Panc1 (cell line): ENCODE measurements at regions not wholly inside any gene's neighbourhood (a gene's known extent, or its start where the extent isn't known, plus 50 kb on each side); places are given as distances from the start of the nearest gene placed in this dataset.

Experiments used
- ATAC-seq: fragments of 200-7000 bp; cut with Tn5 transposase; 2 replicates; pipeline ENCODE4 v1.9.1; 2020; ENCODE audit warnings: mild to moderate bottlenecking, moderate library complexity
- BruUV-seq: library from RNA; stranded (reverse); fragments of 400-500 nt; replicated peaks from 2 replicates; lab custom pipeline; 2021; lab: Mats Ljungman, UMichigan
- CTCF ChIA-PET: fragments of 300-600 bp; sonication (Branson Sonifier 250); formaldehyde crosslinking; loops from one replicate; lab custom pipeline; 2022; ENCODE audit warnings: antibody characterized with exemption; lab: Charles Lee
- POLR2A ChIA-PET: fragments of 300-600 bp; sonication (Branson Sonifier 250); formaldehyde crosslinking; loops from one replicate; lab custom pipeline; 2022; ENCODE audit warnings: antibody characterized with exemption; lab: Charles Lee
- DNase-seq: peaks from one replicate; pipeline ENCODE4 v3.0.0-alpha.2; 2010; ENCODE audit warnings: low read depth, low spot score
- H3K27ac ChIP-seq: 2 replicates; pipeline ENCODE4 v1.5.1; 2011; ENCODE audit warnings: mild to moderate bottlenecking, low read length, inconsistent platforms
- H3K27me3 ChIP-seq: fragments of 200-500 bp; sonication (Bioruptor generic); 2 replicates; pipeline ENCODE4 v1.6.0; 2014; ENCODE audit warnings: low read length, inconsistent platforms; ENCODE audit not compliant: control insufficient read depth, insufficient read depth
- H3K36me3 ChIP-seq: fragments of 200-500 bp; sonication (Bioruptor generic); 2 replicates; pipeline ENCODE4 v1.5.1; 2014; ENCODE audit warnings: inconsistent platforms, mild to moderate bottlenecking, low read length, moderate library complexity; ENCODE audit not compliant: control insufficient read depth, insufficient read depth
- H3K4me1 ChIP-seq: 2 replicates; pipeline ENCODE4 v1.5.1; 2011; ENCODE audit warnings: inconsistent platforms, mild to moderate bottlenecking, low read length, moderate library complexity; ENCODE audit not compliant: control insufficient read depth, insufficient read depth
- H3K4me3 ChIP-seq, 2 experiments: 2 replicates each; pipeline ENCODE4 v1.5.1; 2011 to 2012; ENCODE audit warnings: low read depth in 2 of 2, low read length in 2 of 2, mild to moderate bottlenecking in 2 of 2, inconsistent platforms in 1 of 2, moderate library complexity in 1 of 2
- H3K9me3 ChIP-seq: fragments of 200-500 bp; sonication (Bioruptor generic); 2 replicates; pipeline ENCODE4 v1.5.1; 2014; ENCODE audit warnings: low read depth, mild to moderate bottlenecking, inconsistent platforms, low read length, moderate library complexity; ENCODE audit not compliant: control insufficient read depth, insufficient read depth
- POLR2AphosphoS5 ChIP-seq: IDR thresholded peaks from 2 replicates; pipeline ENCODE4 v1.6.1; 2012; ENCODE audit warnings: mild to moderate bottlenecking, low read depth, low read length, moderate library complexity
- REST ChIP-seq, 2 experiments: IDR thresholded peaks; 2 replicates each; pipeline ENCODE4 v1.6.1; 2011 to 2012; ENCODE audit warnings: low read depth in 2 of 2, control low read depth in 1 of 2, low read length in 1 of 2, mild to moderate bottlenecking in 1 of 2, moderate library complexity in 1 of 2; ENCODE audit not compliant: insufficient read depth in 1 of 2
- SIN3A ChIP-seq: IDR thresholded peaks from 2 replicates; pipeline ENCODE4 v1.6.1; 2012; ENCODE audit warnings: low read depth, mild to moderate bottlenecking, low read length, moderate library complexity, borderline replicate concordance; ENCODE audit not compliant: insufficient read depth
- TCF7L2 ChIP-seq: IDR thresholded peaks from 2 replicates; pipeline ENCODE4 v1.6.1; 2011; ENCODE audit warnings: mild to moderate bottlenecking, low read depth, low read length, inconsistent platforms
- in situ Hi-C: cut with HindIII; loops from 2 replicates; pipeline ENCODE4 v1.10.0; 2016; ENCODE audit warnings: low sequenced_read_pairs, low pct_unique_long_range_greater_than_20kb
- intact Hi-C: fragments of 100-400 bp; cut with micrococcal nuclease; formaldehyde crosslinking; loops from one replicate; pipeline ENCODE4 v1.10.0; 2022; ENCODE audit not compliant: unreplicated experiment
- TF ChIP-seq, protein P1 (sequence below): fragments of 450-650 bp; IDR thresholded peaks from 2 replicates; pipeline ENCODE4 v1.5.1; 2017; ENCODE audit warnings: mild to moderate bottlenecking

- ChIA-PET POLR2A (no interaction called here), CTCF (no interaction called here)
- Histone ChIP-seq H3K9me3 (no peaks in the 10 kb centered on the region), H3K27ac (no peak overlapping the region), H3K27me3 (no peaks in the 10 kb centered on the region), H3K4me1 (no peaks in the 10 kb centered on the region), H3K4me3 (no peak overlapping the region), H3K36me3 (no peaks in the 10 kb centered on the region)
- no TSS peak for BruUV-seq
- TF ChIP-seq, protein P1, sequence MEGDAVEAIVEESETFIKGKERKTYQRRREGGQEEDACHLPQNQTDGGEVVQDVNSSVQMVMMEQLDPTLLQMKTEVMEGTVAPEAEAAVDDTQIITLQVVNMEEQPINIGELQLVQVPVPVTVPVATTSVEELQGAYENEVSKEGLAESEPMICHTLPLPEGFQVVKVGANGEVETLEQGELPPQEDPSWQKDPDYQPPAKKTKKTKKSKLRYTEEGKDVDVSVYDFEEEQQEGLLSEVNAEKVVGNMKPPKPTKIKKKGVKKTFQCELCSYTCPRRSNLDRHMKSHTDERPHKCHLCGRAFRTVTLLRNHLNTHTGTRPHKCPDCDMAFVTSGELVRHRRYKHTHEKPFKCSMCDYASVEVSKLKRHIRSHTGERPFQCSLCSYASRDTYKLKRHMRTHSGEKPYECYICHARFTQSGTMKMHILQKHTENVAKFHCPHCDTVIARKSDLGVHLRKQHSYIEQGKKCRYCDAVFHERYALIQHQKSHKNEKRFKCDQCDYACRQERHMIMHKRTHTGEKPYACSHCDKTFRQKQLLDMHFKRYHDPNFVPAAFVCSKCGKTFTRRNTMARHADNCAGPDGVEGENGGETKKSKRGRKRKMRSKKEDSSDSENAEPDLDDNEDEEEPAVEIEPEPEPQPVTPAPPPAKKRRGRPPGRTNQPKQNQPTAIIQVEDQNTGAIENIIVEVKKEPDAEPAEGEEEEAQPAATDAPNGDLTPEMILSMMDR = no peak
- TF ChIP-seq REST (IDR thresholded peaks at IDR 0.05; ENCODE audit: insufficient read depth in 1 of 2, low read depth in 2 of 2, low read length in 1 of 2) = no peak
- DNase-seq (no peak), ATAC-seq (no peak)
- in situ Hi-C loops = no loop called here
- intact Hi-C loops = no loop called here
Observed at GRCh38 chr1:193377472-193377871, 191.1 kb upstream of the B3GALT2 start.

DNA sequence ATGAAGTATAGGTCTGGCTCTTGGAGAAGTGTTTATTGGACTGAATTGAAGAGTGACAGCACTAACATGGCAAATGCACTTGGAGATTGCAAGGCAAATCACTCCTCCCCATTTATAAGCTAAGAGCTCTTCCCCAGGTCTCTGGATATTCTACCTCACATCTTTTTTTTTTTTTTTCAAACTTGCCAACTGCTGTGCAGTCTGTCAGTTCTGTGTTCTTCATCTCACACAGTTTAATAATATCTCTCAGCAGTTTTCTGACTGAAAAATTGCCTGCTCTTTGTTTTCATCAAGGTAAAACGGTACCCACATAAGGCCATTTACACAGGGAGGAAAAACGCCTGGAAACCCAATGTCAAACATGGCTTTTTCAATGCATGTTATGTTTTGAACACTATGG is 186.1 kb upstream of the B3GALT2 start:
- intact Hi-C loops (no loop called here), in situ Hi-C loops (no loop called here)
- H3K27me3 ChIP-seq = no peaks in the 10 kb centered on the region
- POLR2A ChIA-PET = interaction anchor here (0.7 kb wide), 1 partner anchor 30 kb away, joined by 3 read pairs; no protein-coding TSS in a partner anchor
- DNase-seq = no peak
- no peak overlapping the region for H3K27ac ChIP-seq
- TF ChIP-seq POLR2AphosphoS5 (no peak), REST (IDR thresholded peaks at IDR 0.05; ENCODE audit: insufficient read depth in 1 of 2, low read depth in 2 of 2, low read length in 1 of 2) (no peak), SIN3A (no peak), TCF7L2 (no peak)
- TF ChIP-seq, protein P1 = no peak
- no peak for ATAC-seq
- no peaks in the 10 kb centered on the region for H3K9me3 ChIP-seq
- no peaks in the 10 kb centered on the region for H3K36me3 ChIP-seq
- CTCF ChIA-PET = interaction anchor here (0.6 kb wide), 1 partner anchor 139 kb away, joined by 5 read pairs; no protein-coding TSS in a partner anchor
- BruUV-seq = no TSS peak
- H3K4me3 ChIP-seq = no peak overlapping the region
- no peaks in the 10 kb centered on the region for H3K4me1 ChIP-seq
